Erythroblast (primary cell): ENCODE measurements at regions not wholly inside any gene's neighbourhood (a gene's known extent, or its start where the extent isn't known, plus 50 kb on each side); places are given as distances from the start of the nearest gene placed in this dataset.

Experiments used
- GATA1 ChIP-seq: IDR thresholded peaks from 2 replicates; pipeline ENCODE4 v1.6.1; 2011; ENCODE audit warnings: low read depth, mild to moderate bottlenecking, control low read depth, low read length, moderate library complexity
- POLR2A ChIP-seq: IDR thresholded peaks from 2 replicates; pipeline ENCODE4 v1.6.1; 2011; ENCODE audit warnings: mild to moderate bottlenecking, low read length

- TF ChIP-seq POLR2A (no peak), GATA1 (no peak)
Measured at GRCh38 chr12:130111965-130112496, 50.2 kb upstream of the FZD10 start.
